Astrocyte (in vitro differentiated cells and primary cell): ENCODE measurements at regions not wholly inside any gene's neighbourhood (a gene's known extent, or its start where the extent isn't known, plus 50 kb on each side); places are given as distances from the start of the nearest gene placed in this dataset.

Experiments used
- EZH2 ChIP-seq: IDR thresholded peaks from 2 replicates; pipeline ENCODE4 v1.6.1; 2012; ENCODE audit warnings: mild to moderate bottlenecking, low read length, inconsistent platforms; ENCODE audit not compliant: insufficient read depth
- TF ChIP-seq, protein P1 (sequence below): IDR thresholded peaks from 2 replicates; pipeline ENCODE4 v1.5.1; 2011; ENCODE audit warnings: low read depth, mild to moderate bottlenecking, inconsistent platforms, low read length, moderate library complexity; ENCODE audit not compliant: insufficient read depth

DNA sequence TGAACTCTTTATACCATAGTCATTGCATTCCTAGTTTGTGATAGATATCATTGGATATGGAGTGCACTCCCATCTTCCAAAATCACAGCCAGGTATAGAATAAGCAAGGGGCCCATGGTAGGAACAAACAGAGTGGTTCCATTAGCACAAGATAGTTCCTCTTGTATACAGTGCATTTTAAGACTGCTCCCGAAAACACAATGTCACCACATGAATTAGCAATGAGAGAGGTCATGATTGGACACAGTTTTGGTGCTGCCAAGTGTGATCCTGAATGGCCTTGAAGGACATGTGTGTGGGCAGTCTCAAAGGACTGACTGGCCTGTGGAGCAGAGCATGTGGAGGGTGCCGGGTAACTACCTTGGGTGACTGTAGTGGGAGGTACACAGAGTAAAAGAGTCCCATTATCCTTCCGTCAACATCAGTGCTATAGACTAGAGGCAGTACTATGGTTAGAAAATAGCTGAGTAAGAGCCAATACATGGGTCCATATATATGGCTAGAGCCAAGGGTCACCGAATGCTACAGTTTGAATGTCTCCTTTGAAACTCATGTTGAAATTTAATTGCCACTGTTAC is 549.9 kb downstream of the DSC3 start:
- TF ChIP-seq, protein P1, sequence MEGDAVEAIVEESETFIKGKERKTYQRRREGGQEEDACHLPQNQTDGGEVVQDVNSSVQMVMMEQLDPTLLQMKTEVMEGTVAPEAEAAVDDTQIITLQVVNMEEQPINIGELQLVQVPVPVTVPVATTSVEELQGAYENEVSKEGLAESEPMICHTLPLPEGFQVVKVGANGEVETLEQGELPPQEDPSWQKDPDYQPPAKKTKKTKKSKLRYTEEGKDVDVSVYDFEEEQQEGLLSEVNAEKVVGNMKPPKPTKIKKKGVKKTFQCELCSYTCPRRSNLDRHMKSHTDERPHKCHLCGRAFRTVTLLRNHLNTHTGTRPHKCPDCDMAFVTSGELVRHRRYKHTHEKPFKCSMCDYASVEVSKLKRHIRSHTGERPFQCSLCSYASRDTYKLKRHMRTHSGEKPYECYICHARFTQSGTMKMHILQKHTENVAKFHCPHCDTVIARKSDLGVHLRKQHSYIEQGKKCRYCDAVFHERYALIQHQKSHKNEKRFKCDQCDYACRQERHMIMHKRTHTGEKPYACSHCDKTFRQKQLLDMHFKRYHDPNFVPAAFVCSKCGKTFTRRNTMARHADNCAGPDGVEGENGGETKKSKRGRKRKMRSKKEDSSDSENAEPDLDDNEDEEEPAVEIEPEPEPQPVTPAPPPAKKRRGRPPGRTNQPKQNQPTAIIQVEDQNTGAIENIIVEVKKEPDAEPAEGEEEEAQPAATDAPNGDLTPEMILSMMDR: no peak
- no peak for TF ChIP-seq EZH2
